ENCODE measurements at regions not wholly inside any gene's neighbourhood (a gene's known extent, or its start where the extent isn't known, plus 50 kb on each side); places are given as distances from the start of the nearest gene placed in this dataset.

GRCh38 chr14:85824526-85824925 is 294.6 kb downstream of the FLRT2 start:
- TF ChIP-seq, protein P1, sequence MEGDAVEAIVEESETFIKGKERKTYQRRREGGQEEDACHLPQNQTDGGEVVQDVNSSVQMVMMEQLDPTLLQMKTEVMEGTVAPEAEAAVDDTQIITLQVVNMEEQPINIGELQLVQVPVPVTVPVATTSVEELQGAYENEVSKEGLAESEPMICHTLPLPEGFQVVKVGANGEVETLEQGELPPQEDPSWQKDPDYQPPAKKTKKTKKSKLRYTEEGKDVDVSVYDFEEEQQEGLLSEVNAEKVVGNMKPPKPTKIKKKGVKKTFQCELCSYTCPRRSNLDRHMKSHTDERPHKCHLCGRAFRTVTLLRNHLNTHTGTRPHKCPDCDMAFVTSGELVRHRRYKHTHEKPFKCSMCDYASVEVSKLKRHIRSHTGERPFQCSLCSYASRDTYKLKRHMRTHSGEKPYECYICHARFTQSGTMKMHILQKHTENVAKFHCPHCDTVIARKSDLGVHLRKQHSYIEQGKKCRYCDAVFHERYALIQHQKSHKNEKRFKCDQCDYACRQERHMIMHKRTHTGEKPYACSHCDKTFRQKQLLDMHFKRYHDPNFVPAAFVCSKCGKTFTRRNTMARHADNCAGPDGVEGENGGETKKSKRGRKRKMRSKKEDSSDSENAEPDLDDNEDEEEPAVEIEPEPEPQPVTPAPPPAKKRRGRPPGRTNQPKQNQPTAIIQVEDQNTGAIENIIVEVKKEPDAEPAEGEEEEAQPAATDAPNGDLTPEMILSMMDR (IDR thresholded peaks at IDR 0.05): no peak
- TF ChIP-seq EP300 (IDR thresholded peaks at IDR 0.05): no peak
- TF ChIP-seq POLR2A (IDR thresholded peaks at IDR 0.05; ENCODE audit: low read depth): no peak
- TF ChIP-seq POLR2AphosphoS5 (IDR thresholded peaks at IDR 0.05): no peak
